ENCODE measurements at regions not wholly inside any gene's neighbourhood (a gene's known extent, or its start where the extent isn't known, plus 50 kb on each side); places are given as distances from the start of the nearest gene placed in this dataset.

- TF ChIP-seq CTCF (IDR thresholded peaks at IDR 0.05) (no peak), EZH2 (IDR thresholded peaks at IDR 0.05; ENCODE audit: borderline replicate concordance, insufficient read depth, low read depth, low read length, poor library complexity, severe bottlenecking) (no peak)
Observed at GRCh38 chr11:97015327-97015726, 625.5 kb downstream of the JRKL start.
